H1 (cell line): ENCODE measurements at regions not wholly inside any gene's neighbourhood (a gene's known extent, or its start where the extent isn't known, plus 50 kb on each side); places are given as distances from the start of the nearest gene placed in this dataset.

ENCODE experiments used
- CTCF ChIA-PET: fragments of 300-600 bp; sonication (Branson Sonifier 250); formaldehyde crosslinking; loops from one replicate; lab custom pipeline; 2021; ENCODE audit not compliant: partially characterized antibody; lab: Charles Lee
- POLR2A ChIA-PET: fragments of 300-600 bp; sonication (Branson Sonifier 250); formaldehyde crosslinking; loops from one replicate; lab custom pipeline; 2021; ENCODE audit warnings: inconsistent platforms; ENCODE audit not compliant: partially characterized antibody; lab: Charles Lee
- DNase-seq, 2 experiments: peaks; one replicate each; pipeline versions ENCODE4 v3.0.0 to v3.0.0-alpha.2; 2010 to 2022; ENCODE audit warnings: low spot score in 2 of 2, low read depth in 1 of 2, mixed read lengths in 1 of 2
- FAIRE-seq: peaks from 2 replicates; lab custom pipeline; 2011; peaks lifted over from hg19 to GRCh38; lab: Jason Lieb, UNC
- H2AFZ ChIP-seq: 2 replicates; pipeline ENCODE4 v1.8.1; 2012; ENCODE audit warnings: low read length, inconsistent platforms
- H2AK5ac ChIP-seq: 2 replicates; pipeline ENCODE4 v1.6.1; 2013; ENCODE audit warnings: low read depth, low read length
- H2BK120ac ChIP-seq: replicated peaks from 2 replicates; pipeline ENCODE3; 2013; ENCODE audit warnings: low read depth, low read length, inconsistent platforms
- H2BK12ac ChIP-seq: 2 replicates; pipeline ENCODE4 v1.6.1; 2013; ENCODE audit warnings: low read depth, low read length
- H2BK15ac ChIP-seq: 2 replicates; pipeline ENCODE4 v1.6.1; 2013; ENCODE audit warnings: low read length
- H2BK20ac ChIP-seq: 2 replicates; pipeline ENCODE4 v1.6.1; 2013; ENCODE audit warnings: low read length
- H2BK5ac ChIP-seq: 2 replicates; pipeline ENCODE4 v1.6.1; 2013; ENCODE audit warnings: low read depth, low read length
- H3K14ac ChIP-seq: 2 replicates; pipeline ENCODE4 v1.6.1; 2013; ENCODE audit warnings: inconsistent platforms; ENCODE audit not compliant: insufficient read length
- H3K18ac ChIP-seq: 2 replicates; pipeline ENCODE4 v1.6.1; 2013; ENCODE audit warnings: low read length; ENCODE audit errors: extremely low read depth
- H3K23ac ChIP-seq: 2 replicates; pipeline ENCODE4 v1.6.1; 2013; ENCODE audit warnings: inconsistent platforms; ENCODE audit not compliant: insufficient read length
- H3K23me2 ChIP-seq: 2 replicates; pipeline ENCODE4 v1.6.1; 2013; ENCODE audit warnings: low read depth, low read length
- H3K27ac ChIP-seq: 2 replicates; pipeline ENCODE4 v1.6.1; 2011; ENCODE audit warnings: low read depth, low read length, inconsistent platforms
- H3K27me3 ChIP-seq, 4 experiments: replicated peaks in 1 of 4; 1 replicate in 1 of 4; 2 replicates in 3 of 4; pipeline versions ENCODE4 v1.6.1 to v1.8.1; 2011 to 2013; ENCODE audit warnings: low read length in 3 of 4, mild to moderate bottlenecking in 3 of 4, inconsistent platforms in 2 of 4, mixed read lengths in 2 of 4, moderate library complexity in 1 of 4; ENCODE audit not compliant: control insufficient read depth in 3 of 4, insufficient read depth in 3 of 4; ENCODE audit errors: extremely low read depth in 1 of 4
- H3K36me3 ChIP-seq, 4 experiments: 2 replicates each; pipeline versions ENCODE4 v1.6.1 to v1.8.1; 2011 to 2013; ENCODE audit warnings: mild to moderate bottlenecking in 4 of 4, low read length in 3 of 4, moderate library complexity in 2 of 4, control low read depth in 1 of 4, inconsistent platforms in 1 of 4; ENCODE audit not compliant: insufficient read depth in 4 of 4, control insufficient read depth in 2 of 4
- H3K4ac ChIP-seq: replicated peaks from 2 replicates; pipeline ENCODE3; 2013; ENCODE audit warnings: low read length, low read depth, mixed read lengths, inconsistent platforms; ENCODE audit not compliant: insufficient read length
- H3K4me1 ChIP-seq, 4 experiments: replicated peaks in 1 of 4; 1 replicate in 1 of 4; 2 replicates in 3 of 4; pipeline versions ENCODE4 v1.6.1 to v1.8.1; 2011 to 2013; ENCODE audit warnings: low read length in 3 of 4, inconsistent platforms in 2 of 4, mixed read lengths in 1 of 4; ENCODE audit not compliant: insufficient read depth in 4 of 4, control insufficient read depth in 3 of 4
- H3K4me2 ChIP-seq, 2 experiments: 2 replicates each; pipeline versions ENCODE4 v1.6.1 to v1.8.1; 2011 to 2013; ENCODE audit warnings: low read depth in 2 of 2, low read length in 2 of 2, control low read depth in 1 of 2, inconsistent platforms in 1 of 2, mild to moderate bottlenecking in 1 of 2; ENCODE audit not compliant: insufficient read depth in 1 of 2
- H3K4me3 ChIP-seq, 4 experiments: fragments of 200-600, 300-600 bp in 1 of 4; sonication (generic), shearing (Covaris generic), sonication (Bioruptor Twin) in 1 of 4; 2 replicates each; pipeline versions ENCODE4 v1.5.1 to v1.8.1; 2011 to 2016; ENCODE audit warnings: low read length in 4 of 4, low read depth in 3 of 4, control low read depth in 2 of 4, inconsistent platforms in 2 of 4, mild to moderate bottlenecking in 2 of 4, mixed read lengths in 1 of 4, moderate library complexity in 1 of 4; ENCODE audit not compliant: insufficient read depth in 2 of 4; ENCODE audit errors: extremely low read depth in 1 of 4
- H3K56ac ChIP-seq: replicated peaks from 2 replicates; pipeline ENCODE3; 2013; ENCODE audit warnings: low read depth, mild to moderate bottlenecking, mixed read lengths, low read length, inconsistent platforms; ENCODE audit not compliant: insufficient read length
- H3K79me1 ChIP-seq: 2 replicates; pipeline ENCODE4 v1.6.1; 2013; ENCODE audit warnings: low read depth, low read length, control low read depth
- H3K79me2 ChIP-seq, 2 experiments: 2 replicates each; pipeline versions ENCODE4 v1.6.1 to v1.8.1; 2012 to 2013; ENCODE audit warnings: low read length in 2 of 2, mild to moderate bottlenecking in 2 of 2, inconsistent platforms in 1 of 2; ENCODE audit not compliant: insufficient read depth in 2 of 2, control insufficient read depth in 1 of 2
- H3K9ac ChIP-seq, 4 experiments: replicated peaks in 1 of 4; 1 replicate in 1 of 4; 2 replicates in 3 of 4; pipeline versions ENCODE4 v1.6.1 to v1.8.1; 2011 to 2013; ENCODE audit warnings: low read depth in 3 of 4, low read length in 3 of 4, control low read depth in 2 of 4, mild to moderate bottlenecking in 2 of 4, moderate library complexity in 2 of 4, inconsistent platforms in 1 of 4; ENCODE audit errors: extremely low read depth in 1 of 4
- H3K9me3 ChIP-seq, 2 experiments: 2 replicates each; pipeline versions ENCODE4 v1.6.1 to v1.8.1; 2012 to 2013; ENCODE audit warnings: mild to moderate bottlenecking in 2 of 2, moderate library complexity in 2 of 2, control low read depth in 1 of 2, inconsistent platforms in 1 of 2, low read depth in 1 of 2, low read length in 1 of 2, mixed read lengths in 1 of 2; ENCODE audit not compliant: insufficient read depth in 2 of 2
- H4K20me1 ChIP-seq, 2 experiments: replicated peaks in 1 of 2; 2 replicates each; pipeline versions ENCODE3 to v1.8.1; 2011 to 2013; ENCODE audit warnings: inconsistent platforms in 2 of 2, low read length in 2 of 2, mild to moderate bottlenecking in 1 of 2; ENCODE audit not compliant: insufficient read depth in 2 of 2, control insufficient read depth in 1 of 2
- H4K5ac ChIP-seq: 2 replicates; pipeline ENCODE4 v1.6.1; 2013; ENCODE audit warnings: low read length, low read depth, mixed read lengths, inconsistent platforms; ENCODE audit not compliant: insufficient read length
- H4K8ac ChIP-seq: 2 replicates; pipeline ENCODE4 v1.8.0; 2013; ENCODE audit warnings: mild to moderate bottlenecking, moderate library complexity, low read length, inconsistent platforms; ENCODE audit not compliant: insufficient read depth; ENCODE audit errors: extremely low read depth
- H4K91ac ChIP-seq: replicated peaks from 2 replicates; pipeline ENCODE3; 2013; ENCODE audit warnings: low read length, mixed read lengths, inconsistent platforms; ENCODE audit not compliant: insufficient read length
- BRCA1 ChIP-seq: IDR thresholded peaks from 2 replicates; pipeline ENCODE4 v1.6.1; 2012; ENCODE audit warnings: low read depth, low read length, improper control_type of control experiment
- FOSL1 ChIP-seq: IDR thresholded peaks from 2 replicates; pipeline ENCODE4 v1.6.1; 2011; ENCODE audit warnings: mild to moderate bottlenecking, low read depth, low read length, moderate library complexity; ENCODE audit not compliant: insufficient read depth
- HDAC6 ChIP-seq: IDR thresholded peaks from one replicate; pipeline ENCODE4 v1.7.1; 2012; ENCODE audit warnings: low read depth, mild to moderate bottlenecking, inconsistent platforms, low read length, moderate library complexity
- JUND ChIP-seq: IDR thresholded peaks from 2 replicates; pipeline ENCODE4 v1.6.1; 2011; ENCODE audit warnings: mild to moderate bottlenecking, improper control_type of control experiment, low read length
- PHF8 ChIP-seq: fragments of 200-600 bp; sonication (generic); conservative IDR thresholded peaks from 2 replicates; pipeline ENCODE4 v1.7.1; 2012; ENCODE audit warnings: low read depth, mild to moderate bottlenecking, inconsistent platforms, low read length, moderate library complexity
- RAD21 ChIP-seq, 2 experiments: IDR thresholded peaks in 1 of 2; conservative IDR thresholded peaks in 1 of 2; 2 replicates each; pipeline ENCODE4 v1.6.1; 2011; ENCODE audit warnings: low read depth in 2 of 2, low read length in 2 of 2, improper control_type of control experiment in 1 of 2, inconsistent platforms in 1 of 2, mild to moderate bottlenecking in 1 of 2, moderate library complexity in 1 of 2
- RXRA ChIP-seq: IDR thresholded peaks from 2 replicates; pipeline ENCODE4 v1.6.1; 2011; ENCODE audit warnings: low read depth, mild to moderate bottlenecking, low read length, moderate library complexity; ENCODE audit not compliant: insufficient read depth
- SIN3A ChIP-seq, 2 experiments: IDR thresholded peaks in 1 of 2; conservative IDR thresholded peaks in 1 of 2; 2 replicates each; pipeline ENCODE4 v1.6.1; 2011 to 2012; ENCODE audit warnings: low read length in 2 of 2, improper control_type of control experiment in 1 of 2, low read depth in 1 of 2, mild to moderate bottlenecking in 1 of 2
- SUZ12 ChIP-seq: fragments of 200-600 bp; sonication (generic); IDR thresholded peaks from 2 replicates; pipeline ENCODE4 v1.6.1; 2012; ENCODE audit warnings: mild to moderate bottlenecking, inconsistent platforms, low read length, moderate library complexity, mixed read lengths
- TCF12 ChIP-seq: IDR thresholded peaks from 2 replicates; pipeline ENCODE4 v1.6.1; 2011; ENCODE audit warnings: low read depth, mild to moderate bottlenecking, low read length
- ZNF274 ChIP-seq: IDR thresholded peaks from 2 replicates; pipeline ENCODE4 v1.7.0; 2012; ENCODE audit warnings: low read length, borderline replicate concordance; ENCODE audit errors: extremely low read depth
- WGBS, 2 experiments: shearing (Covaris generic) in 1 of 2; methylation state at CpG; one replicate each; pipeline versions ENCODE4 v1.1.6 to v1.1.7; 2013 to 2015; ENCODE audit warnings: low lambda C conversion rate in 2 of 2, mixed read lengths in 2 of 2, inconsistent platforms in 1 of 2, low coverage in 1 of 2, missing lambda C conversion rate in 1 of 2; ENCODE audit not compliant: insufficient replicate concordance in 2 of 2, insufficient coverage in 1 of 2, insufficient read length in 1 of 2; ENCODE audit errors: extremely low coverage in 1 of 2, missing lambda C conversion rate in 1 of 2; 5-methylcytosine and 5-hydroxymethylcytosine counted together

DNA sequence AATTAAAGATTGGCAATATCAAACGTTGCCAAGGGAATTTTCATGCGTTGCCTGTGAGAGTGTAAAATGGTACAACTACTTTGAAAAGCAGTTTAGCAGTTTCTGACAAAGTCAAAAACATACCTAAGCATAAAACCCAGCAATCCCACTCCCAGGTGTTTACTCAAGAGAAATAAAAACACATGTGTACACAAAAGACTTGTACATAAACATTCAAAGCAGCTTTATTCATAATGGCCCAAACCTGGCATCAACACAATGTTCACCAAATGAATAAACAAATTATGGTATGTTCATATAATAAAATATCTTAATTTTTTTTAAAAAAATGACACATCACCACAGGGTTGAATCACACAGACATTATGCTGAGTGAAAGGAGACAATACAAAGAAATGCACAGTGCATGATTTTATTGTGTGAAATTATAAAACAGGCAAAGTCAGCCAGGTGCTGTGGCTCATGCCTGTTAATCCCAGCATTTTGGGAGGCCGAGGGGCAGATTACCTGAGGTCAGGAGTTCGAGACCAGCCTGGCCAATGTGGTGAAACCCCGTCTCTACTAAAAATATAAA, 240.4 kb upstream of the MARCKS start:
- no peak overlapping the region for H3K18ac ChIP-seq
- 90% methylated on average over 5 of the region's 5 CpGs; no CpG with 5 or more reads in 1 of the 2 experiments for WGBS, 2 experiments
- H2AK5ac ChIP-seq: no peak overlapping the region
- ChIA-PET CTCF (interaction anchor here (1.6 kb wide), 1 partner anchor 127 kb away, joined by 3 read pairs; no protein-coding TSS in a partner anchor), POLR2A (no interaction called here)
- no peak overlapping the region for H2BK120ac ChIP-seq
- no peaks in the 10 kb centered on the region for H4K20me1 ChIP-seq
- H2BK15ac ChIP-seq: no peak overlapping the region
- H4K5ac ChIP-seq: no peak overlapping the region
- no peak overlapping the region for H2BK12ac ChIP-seq
- no peaks in the 10 kb centered on the region for H3K79me2 ChIP-seq
- H3K9ac ChIP-seq: no peak overlapping the region
- no peaks in the 10 kb centered on the region for H3K27me3 ChIP-seq
- H3K4me1 ChIP-seq: peaks cover 0 to 2% (median 0%) of the 10 kb centered on the region in 4 experiments; a peak in 1 of 7 replicates
- no peak overlapping the region for H2BK20ac ChIP-seq
- no peak overlapping the region for H3K14ac ChIP-seq
- H3K23ac ChIP-seq: no peak overlapping the region
- no peak overlapping the region for H2AFZ ChIP-seq
- H3K23me2 ChIP-seq: no peaks in the 10 kb centered on the region
- no peaks in the 10 kb centered on the region for H3K9me3 ChIP-seq
- no peak overlapping the region for H3K4me3 ChIP-seq
- no peak overlapping the region for H2BK5ac ChIP-seq
- no peaks in the 10 kb centered on the region for H3K36me3 ChIP-seq
- no peak overlapping the region for H3K4me2 ChIP-seq
- H4K91ac ChIP-seq: no peak overlapping the region
- H3K27ac ChIP-seq: no peak overlapping the region
- no peak overlapping the region for H4K8ac ChIP-seq
- no peak for FAIRE-seq
- no peak for DNase-seq
- no peaks in the 10 kb centered on the region for H3K79me1 ChIP-seq
- H3K56ac ChIP-seq: no peak overlapping the region
- H3K4ac ChIP-seq: no peak overlapping the region
- TF ChIP-seq FOSL1: no peak
- no peak for TF ChIP-seq JUND
- TF ChIP-seq SUZ12: no peak
- TF ChIP-seq SIN3A (conservative IDR thresholded peaks at IDR 0.05 in 1 of 2, IDR thresholded peaks at IDR 0.05 in 1 of 2; ENCODE audit: low read depth in 1 of 2, low read length in 2 of 2): no peak
- TF ChIP-seq BRCA1: no peak
- no peak for TF ChIP-seq TCF12
- no peak for TF ChIP-seq ZNF274
- no peak for TF ChIP-seq PHF8
- no peak for TF ChIP-seq RAD21 (IDR thresholded peaks at IDR 0.05 in 1 of 2, conservative IDR thresholded peaks at IDR 0.05 in 1 of 2; ENCODE audit: low read depth in 2 of 2, low read length in 2 of 2)
- no peak for TF ChIP-seq HDAC6
- no peak for TF ChIP-seq RXRA
